Anterior cingulate cortex (tissue), 58 donors: ENCODE measurements at regions not wholly inside any gene's neighbourhood (a gene's known extent, or its start where the extent isn't known, plus 50 kb on each side); places are given as distances from the start of the nearest gene placed in this dataset.
"Not testable (repeated sequence)": the region's sequence is repeated elsewhere in the genome, so short reads cannot be mapped to it uniquely, and the experiment has no call there.

ENCODE experiments used
- DNase-seq, 58 donors: peaks; one replicate each; lab custom pipeline; 2025; lab: John Stamatoyannopoulos, UW

GRCh38 chr5:25241981-25242380 is 597.2 kb upstream of the CDH10 start:
- DNase-seq = no peak

- DNase-seq = not testable (repeated sequence)
Measured at GRCh38 chr5:25238720-25239119, 593.9 kb upstream of the CDH10 start.

DNA sequence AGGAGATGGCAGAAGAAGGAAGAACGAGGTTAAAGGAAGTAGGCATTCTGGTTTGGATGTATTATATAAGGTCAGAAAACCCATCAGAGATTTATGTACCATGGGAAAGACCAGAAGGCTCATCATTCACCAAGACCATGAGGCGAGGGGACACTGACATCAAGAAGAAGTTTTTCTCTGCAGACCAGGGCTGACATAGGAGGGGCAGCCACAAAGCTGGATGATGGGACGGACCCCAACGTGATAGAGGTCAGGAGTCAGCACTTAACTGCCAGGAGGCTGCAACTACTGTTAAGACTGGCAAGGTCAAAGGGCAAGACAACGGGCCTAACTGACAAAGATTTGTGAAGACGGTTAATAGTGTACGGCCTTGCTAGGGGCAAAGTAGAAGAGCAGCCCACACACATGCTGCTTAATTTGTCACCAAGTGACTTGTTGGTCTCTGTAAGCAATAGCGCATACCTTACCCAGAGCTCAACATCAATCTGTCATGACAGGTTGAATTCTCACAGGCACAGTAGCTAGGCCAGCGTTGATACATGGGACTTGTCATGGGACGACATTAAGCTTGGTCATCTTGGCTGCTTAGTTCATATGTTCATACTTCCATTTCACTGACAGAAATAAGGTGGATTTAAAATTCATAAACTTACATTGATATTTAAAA is 579.7 kb upstream of the CDH10 start:
- DNase-seq = no peak

GRCh38 chr5:25199902-25200301 is 555.1 kb upstream of the CDH10 start:
- DNase-seq = not testable (repeated sequence)

- no peak for DNase-seq
Measured at GRCh38 chr5:25190521-25191000, 545.8 kb upstream of the CDH10 start.

- no peak for DNase-seq
Measured at GRCh38 chr5:25181249-25181648, 536.5 kb upstream of the CDH10 start.

DNA sequence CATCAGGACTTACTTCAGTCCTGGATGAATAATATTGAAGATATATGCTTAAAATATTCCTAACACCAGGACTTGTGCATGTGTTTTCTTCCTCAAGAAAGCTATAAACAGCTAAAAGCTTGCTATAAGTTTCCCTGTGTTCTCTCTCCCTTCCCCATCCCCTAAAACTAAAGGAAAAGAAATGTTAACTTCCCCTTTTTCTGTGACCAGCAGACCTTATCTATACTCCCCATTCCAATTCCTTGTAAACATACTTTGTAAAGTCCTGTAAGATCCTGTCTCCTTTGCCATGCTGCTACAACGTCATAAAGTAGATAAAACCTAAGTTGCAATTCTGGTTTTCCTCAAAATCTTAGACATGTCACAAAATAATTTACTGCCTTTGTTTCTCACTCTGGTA is 517.8 kb upstream of the CDH10 start:
- not testable (repeated sequence) for DNase-seq

GRCh38 chr5:25160891-25161290 is 516.1 kb upstream of the CDH10 start:
- DNase-seq = no peak

DNA sequence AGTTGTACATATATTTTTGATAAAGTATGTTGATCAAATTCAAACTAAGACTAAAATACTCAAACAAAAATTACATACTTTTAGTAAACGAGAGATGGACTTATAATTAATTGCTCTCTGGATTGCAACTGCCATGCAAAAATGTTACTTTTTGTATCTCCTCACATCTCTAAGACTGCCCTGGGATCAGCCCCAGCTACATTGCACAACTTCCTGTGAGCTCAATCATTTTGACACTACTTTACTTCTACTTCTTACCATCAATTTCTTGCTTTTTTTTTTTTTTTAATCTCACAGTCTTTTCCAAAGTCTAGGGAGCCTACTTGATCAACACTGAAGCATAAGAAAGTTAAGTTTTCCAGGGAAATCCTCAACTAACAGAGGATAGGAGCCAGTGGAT is 506.0 kb upstream of the CDH10 start:
- DNase-seq = no peak

- no peak for DNase-seq
Measured at GRCh38 chr5:25128606-25129005, 483.8 kb upstream of the CDH10 start.

DNA sequence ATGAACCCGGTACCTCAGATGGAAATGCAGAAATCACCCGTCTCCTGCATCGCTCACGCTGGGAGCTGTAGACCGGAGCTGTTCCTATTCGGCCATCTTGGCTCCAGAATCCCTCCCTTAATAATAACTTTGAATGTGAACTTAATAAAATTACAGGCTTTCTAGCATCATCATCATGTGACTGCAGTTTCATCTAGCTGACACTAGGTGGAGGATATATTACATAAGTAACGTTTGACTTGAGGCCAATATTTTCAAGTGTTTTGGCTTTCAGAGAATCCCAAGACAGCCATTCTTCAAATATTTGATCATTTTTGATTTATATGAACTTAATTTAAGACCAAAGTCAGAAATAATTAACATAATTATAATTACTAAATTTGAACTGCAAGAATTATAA is 474.9 kb upstream of the CDH10 start:
- DNase-seq = no peak

GRCh38 chr5:25107853-25108252 is 463.1 kb upstream of the CDH10 start:
- no peak for DNase-seq

DNA sequence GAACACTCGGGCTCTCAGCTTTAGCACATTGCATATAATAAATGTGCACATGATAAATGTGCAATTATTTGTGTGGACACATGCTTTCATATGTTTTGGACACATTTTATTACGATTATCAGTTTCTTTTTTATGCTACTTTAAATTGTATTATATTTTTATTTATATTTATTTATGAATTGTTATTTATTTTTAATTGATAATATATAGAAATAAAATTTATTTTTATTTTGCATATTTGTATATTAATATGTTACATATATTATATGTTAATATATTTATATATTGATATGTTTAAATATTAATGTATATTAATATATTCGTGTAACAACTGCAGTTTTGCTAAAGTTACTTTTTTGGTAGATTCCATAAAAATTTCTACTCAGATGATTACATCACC is 454.8 kb upstream of the CDH10 start:
- DNase-seq = no peak

DNA sequence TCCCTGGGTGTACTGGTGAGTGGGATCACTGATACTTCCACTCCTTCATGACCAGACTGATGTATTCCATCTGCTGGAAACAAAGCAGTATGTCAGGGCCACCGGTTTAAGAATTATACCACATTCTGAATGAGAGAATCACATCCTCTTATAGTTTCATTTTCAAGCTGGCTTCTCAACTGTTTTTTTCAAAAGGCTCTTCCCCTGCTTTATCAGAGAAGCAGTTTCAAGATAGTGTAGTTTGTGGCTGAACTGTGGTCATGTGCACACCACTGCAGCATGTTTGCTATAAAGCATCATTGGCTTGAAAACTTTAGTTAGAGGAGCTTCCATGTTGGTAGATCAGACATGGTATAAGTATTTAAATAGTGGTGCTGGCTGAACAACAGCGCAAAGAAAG is 450.5 kb upstream of the CDH10 start:
- DNase-seq = no peak

GRCh38 chr5:25094219-25094618 is 449.4 kb upstream of the CDH10 start:
- DNase-seq = no peak

DNA sequence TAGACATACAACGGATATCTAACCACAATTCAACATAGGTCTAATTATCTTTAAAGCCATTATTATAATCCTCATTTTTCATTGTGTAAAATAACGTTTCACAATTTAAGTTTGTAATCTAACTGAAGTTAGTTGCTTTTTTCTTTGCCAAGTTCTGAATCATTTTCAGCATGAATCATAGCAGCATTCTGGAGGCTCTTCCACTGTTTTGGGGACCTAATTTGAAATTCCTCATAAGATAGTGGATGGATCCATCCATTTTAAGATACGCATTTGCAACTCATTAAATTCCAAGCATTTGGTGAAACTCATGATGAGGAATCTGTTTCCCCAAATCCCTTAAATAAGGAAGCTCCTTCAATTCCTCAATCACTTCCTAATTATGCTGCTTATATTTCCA is 447.1 kb upstream of the CDH10 start:
- peak in 1 of 58 donors; percentile 1 for DNase-seq

- DNase-seq = no peak
Measured at GRCh38 chr5:25090854-25091253, 446.1 kb upstream of the CDH10 start.

- DNase-seq = no peak
Measured at GRCh38 chr5:25090275-25090674, 445.5 kb upstream of the CDH10 start.

GRCh38 chr5:25088689-25089088 is 443.9 kb upstream of the CDH10 start:
- not testable (repeated sequence) for DNase-seq

DNA sequence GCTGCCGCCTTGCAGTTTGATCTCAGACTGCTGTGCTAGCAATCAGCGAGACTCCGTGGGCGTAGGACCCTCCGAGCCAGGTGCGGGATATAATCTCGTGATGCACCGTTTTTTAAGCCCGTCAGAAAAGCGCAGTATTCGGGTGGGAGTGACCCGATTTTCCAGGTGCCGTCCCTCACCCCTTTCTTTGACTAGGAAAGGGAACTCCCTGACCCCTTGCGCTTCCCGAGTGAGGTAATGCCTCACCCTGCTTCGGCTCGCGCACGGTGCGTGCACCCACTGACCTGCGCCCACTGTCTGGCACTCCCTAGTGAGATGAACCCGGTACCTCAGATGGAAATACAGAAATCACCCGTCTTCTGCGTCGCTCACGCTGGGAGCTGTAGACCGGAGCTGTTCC is 438.5 kb upstream of the CDH10 start:
- DNase-seq = not testable (repeated sequence)

- no peak for DNase-seq
Measured at GRCh38 chr5:25066239-25066638, 421.5 kb upstream of the CDH10 start.

- DNase-seq = no peak
Measured at GRCh38 chr5:25064306-25064705, 419.5 kb upstream of the CDH10 start.

GRCh38 chr5:25060575-25060974 is 415.8 kb upstream of the CDH10 start:
- DNase-seq = no peak
